MCF 10A (cell line): ENCODE measurements at regions not wholly inside any gene's neighbourhood (a gene's known extent, or its start where the extent isn't known, plus 50 kb on each side); places are given as distances from the start of the nearest gene placed in this dataset.
"Not testable (repeated sequence)": the region's sequence is repeated elsewhere in the genome, so short reads cannot be mapped to it uniquely, and the experiment has no call there.

Source experiments
- BruUV-seq: library from RNA; stranded (reverse); fragments of 400-500 nt; replicated peaks from 2 replicates; lab custom pipeline; 2021; lab: Mats Ljungman, UMichigan
- CTCF ChIA-PET: fragments of 300-600 bp; sonication (Branson Sonifier 250); formaldehyde crosslinking; extraction: SDS; loops from one replicate; lab custom pipeline; 2021; ENCODE audit warnings: antibody characterized with exemption, inconsistent platforms; lab: Yijun Ruan, JAX
- POLR2A ChIA-PET: fragments of 300-600, 350-650 bp; sonication (Branson Sonifier 250); formaldehyde crosslinking; extraction: SDS; loops from one replicate; lab custom pipeline; 2020; ENCODE audit warnings: antibody characterized with exemption, inconsistent platforms; lab: Yijun Ruan, JAX
- DNase-seq: peaks from one replicate; pipeline ENCODE4 v3.0.0-alpha.2; 2018; ENCODE audit not compliant: unreplicated experiment
- H3K27ac Mint-ChIP-seq: one replicate; pipeline ENCODE4 v1.8.0; 2022; ENCODE audit warnings: mild to moderate bottlenecking, low read depth, mixed read lengths; ENCODE audit not compliant: unreplicated experiment
- H3K27me3 Mint-ChIP-seq: one replicate; pipeline ENCODE4 v1.8.0; 2022; ENCODE audit warnings: mixed read lengths; ENCODE audit not compliant: insufficient read depth, unreplicated experiment
- H3K36me3 Mint-ChIP-seq: one replicate; pipeline ENCODE4 v1.8.0; 2022; ENCODE audit warnings: mild to moderate bottlenecking, moderate library complexity, mixed read lengths; ENCODE audit not compliant: insufficient read depth, unreplicated experiment
- H3K4me1 Mint-ChIP-seq: one replicate; pipeline ENCODE4 v1.8.0; 2022; ENCODE audit warnings: mixed read lengths; ENCODE audit not compliant: insufficient read depth, unreplicated experiment
- H3K4me3 Mint-ChIP-seq: one replicate; pipeline ENCODE4 v1.8.0; 2022; ENCODE audit warnings: mild to moderate bottlenecking, moderate library complexity, mixed read lengths; ENCODE audit not compliant: unreplicated experiment
- H3K9me3 Mint-ChIP-seq: one replicate; pipeline ENCODE4 v1.8.0; 2022; ENCODE audit warnings: mixed read lengths; ENCODE audit not compliant: unreplicated experiment
- intact Hi-C: fragments of 100-400 bp; cut with micrococcal nuclease; formaldehyde crosslinking; loops from 2 replicates; pipeline ENCODE4 v1.14.1; 2022
- TF ChIP-seq, protein P1 (sequence below): fragments of 200-600 bp; IDR thresholded peaks from one replicate; pipeline ENCODE4 v1.8.0; 2022; ENCODE audit warnings: antibody characterized with exemption, mild to moderate bottlenecking; ENCODE audit not compliant: unreplicated experiment

DNA sequence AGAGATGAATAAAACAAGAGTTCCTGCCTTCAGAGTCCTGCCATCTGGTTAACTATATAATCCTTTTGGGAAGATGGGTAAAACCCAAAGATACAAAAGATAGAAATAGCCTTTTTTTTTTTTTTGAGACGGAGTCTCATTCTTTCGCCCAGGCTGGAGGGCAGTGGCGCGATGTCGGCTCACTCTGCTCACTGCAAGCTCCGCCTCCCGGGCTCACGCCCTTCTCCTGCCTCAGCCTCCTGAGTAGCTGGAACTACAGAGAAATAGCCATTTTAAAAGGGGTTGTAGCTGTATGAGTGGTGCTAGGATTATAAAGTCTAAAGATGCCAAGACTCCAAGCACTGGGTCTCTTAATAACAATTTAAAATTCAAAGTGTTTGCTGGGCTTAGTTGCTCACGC lies 97.2 kb downstream of the KDR start:
- Mint-ChIP-seq H3K9me3 (no peaks in the 10 kb centered on the region), H3K27me3 (no peaks in the 10 kb centered on the region), H3K4me3 (no peak overlapping the region), H3K27ac (no peak overlapping the region), H3K36me3 (peaks cover 10% of the 10 kb centered on the region), H3K4me1 (peaks cover 35% of the 10 kb centered on the region)
- BruUV-seq = no TSS peak
- ChIA-PET CTCF (interaction anchor here (0.8 to 1.3 kb wide), 5 partner anchors 19 to 317 kb away, joined by 3 to 7 read pairs (median 3); no protein-coding TSS in a partner anchor), POLR2A (interaction anchor here (0.8 to 4.0 kb wide), 3 partner anchors 9 to 1611 kb away, joined by 3 to 25 read pairs (median 3); no protein-coding TSS in a partner anchor)
- TF ChIP-seq, protein P1, sequence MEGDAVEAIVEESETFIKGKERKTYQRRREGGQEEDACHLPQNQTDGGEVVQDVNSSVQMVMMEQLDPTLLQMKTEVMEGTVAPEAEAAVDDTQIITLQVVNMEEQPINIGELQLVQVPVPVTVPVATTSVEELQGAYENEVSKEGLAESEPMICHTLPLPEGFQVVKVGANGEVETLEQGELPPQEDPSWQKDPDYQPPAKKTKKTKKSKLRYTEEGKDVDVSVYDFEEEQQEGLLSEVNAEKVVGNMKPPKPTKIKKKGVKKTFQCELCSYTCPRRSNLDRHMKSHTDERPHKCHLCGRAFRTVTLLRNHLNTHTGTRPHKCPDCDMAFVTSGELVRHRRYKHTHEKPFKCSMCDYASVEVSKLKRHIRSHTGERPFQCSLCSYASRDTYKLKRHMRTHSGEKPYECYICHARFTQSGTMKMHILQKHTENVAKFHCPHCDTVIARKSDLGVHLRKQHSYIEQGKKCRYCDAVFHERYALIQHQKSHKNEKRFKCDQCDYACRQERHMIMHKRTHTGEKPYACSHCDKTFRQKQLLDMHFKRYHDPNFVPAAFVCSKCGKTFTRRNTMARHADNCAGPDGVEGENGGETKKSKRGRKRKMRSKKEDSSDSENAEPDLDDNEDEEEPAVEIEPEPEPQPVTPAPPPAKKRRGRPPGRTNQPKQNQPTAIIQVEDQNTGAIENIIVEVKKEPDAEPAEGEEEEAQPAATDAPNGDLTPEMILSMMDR = no peak
- intact Hi-C loops = no loop called here
- DNase-seq = no peak

DNA sequence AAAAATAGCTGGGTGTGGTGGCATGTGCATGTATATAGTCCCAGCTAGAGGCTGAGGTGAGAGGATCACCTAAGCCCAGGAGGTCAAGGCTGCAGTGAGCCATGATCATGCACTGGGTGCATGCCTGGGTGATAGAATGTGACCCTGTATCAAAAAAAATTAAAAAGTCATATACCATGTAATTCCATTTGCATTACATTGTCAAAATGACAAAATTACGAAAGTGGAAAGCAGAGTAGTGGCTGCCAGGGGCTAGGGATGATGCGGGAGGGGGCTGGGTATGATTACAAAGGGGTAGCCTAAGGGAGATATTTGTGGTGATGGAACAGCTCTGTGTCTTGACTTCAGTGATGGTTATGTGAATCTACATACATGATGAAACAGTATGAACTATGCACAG lies 97.8 kb downstream of the KDR start:
- H3K27ac Mint-ChIP-seq = no peak overlapping the region
- peaks cover 29% of the 10 kb centered on the region for H3K4me1 Mint-ChIP-seq
- TF ChIP-seq, protein P1 = no peak
- H3K9me3 Mint-ChIP-seq = no peaks in the 10 kb centered on the region
- ChIA-PET POLR2A (interaction anchor here (0.8 to 4.0 kb wide), 3 partner anchors 10 to 1612 kb away, joined by 3 to 25 read pairs (median 3); no protein-coding TSS in a partner anchor), CTCF (interaction anchor here (0.6 to 1.4 kb wide), 7 partner anchors 9 to 318 kb away, joined by 3 to 7 read pairs (median 3); no protein-coding TSS in a partner anchor)
- H3K36me3 Mint-ChIP-seq = peaks cover 10% of the 10 kb centered on the region
- no peak overlapping the region for H3K4me3 Mint-ChIP-seq
- no TSS peak for BruUV-seq
- H3K27me3 Mint-ChIP-seq = no peaks in the 10 kb centered on the region
- intact Hi-C loops = no loop called here
- DNase-seq = no peak

GRCh38 chr4:55025456-55025855 lies 99.9 kb downstream of the KDR start:
- DNase-seq, H3K4me1 Mint-ChIP-seq, H3K9me3 Mint-ChIP-seq, CTCF ChIA-PET, intact Hi-C loops, BruUV-seq, H3K27me3 Mint-ChIP-seq, H3K4me3 Mint-ChIP-seq: not testable (repeated sequence)
- Mint-ChIP-seq H3K27ac (peak overlapping the region; percentile 65), H3K36me3 (peaks cover 10% of the 10 kb centered on the region)
- POLR2A ChIA-PET = interaction anchor here (4.0 kb wide), 1 partner anchor 12 kb away, joined by 25 read pairs; no protein-coding TSS in a partner anchor

GRCh38 chr4:55023030-55023429 lies 102.4 kb downstream of the KDR start:
- no peaks in the 10 kb centered on the region for H3K27me3 Mint-ChIP-seq
- peaks cover 8% of the 10 kb centered on the region for H3K9me3 Mint-ChIP-seq
- H3K36me3 Mint-ChIP-seq = peaks cover 10% of the 10 kb centered on the region
- ChIA-PET POLR2A (interaction anchor here (1.4 to 1.7 kb wide), 3 partner anchors 12 to 15 kb away, joined by 6 to 8 read pairs (median 7); no protein-coding TSS in a partner anchor), CTCF (no interaction called here)
- no peak overlapping the region for H3K4me3 Mint-ChIP-seq
- intact Hi-C loops = no loop called here
- no peak overlapping the region for H3K27ac Mint-ChIP-seq
- H3K4me1 Mint-ChIP-seq = peaks cover 28% of the 10 kb centered on the region
- no peak for DNase-seq
- TF ChIP-seq, protein P1 = no peak
- no TSS peak for BruUV-seq
